IPS-20b (cell line): ENCODE measurements at regions not wholly inside any gene's neighbourhood (a gene's known extent, or its start where the extent isn't known, plus 50 kb on each side); places are given as distances from the start of the nearest gene placed in this dataset.

Experiments used
- H3K27ac ChIP-seq: one replicate; pipeline ENCODE4 v1.5.1; 2013; ENCODE audit warnings: low read length
- H3K27me3 ChIP-seq: 2 replicates; pipeline ENCODE4 v1.6.1; 2013; ENCODE audit warnings: mild to moderate bottlenecking, low read length, inconsistent platforms; ENCODE audit not compliant: insufficient read depth
- H3K36me3 ChIP-seq: 2 replicates; pipeline ENCODE4 v1.6.1; 2013; ENCODE audit warnings: low read depth, mild to moderate bottlenecking, inconsistent platforms, low read length, moderate library complexity; ENCODE audit not compliant: insufficient read depth
- H3K4me1 ChIP-seq: 2 replicates; pipeline ENCODE4 v1.6.1; 2013; ENCODE audit warnings: mild to moderate bottlenecking, control low read depth, inconsistent platforms, low read length, moderate library complexity; ENCODE audit not compliant: insufficient read depth
- H3K4me3 ChIP-seq: 2 replicates; pipeline ENCODE4 v1.5.1; 2013; ENCODE audit warnings: mild to moderate bottlenecking, low read length, inconsistent platforms
- H3K9ac ChIP-seq: 2 replicates; pipeline ENCODE4 v1.6.1; 2013; ENCODE audit warnings: low read depth, mild to moderate bottlenecking, inconsistent platforms, low read length, moderate library complexity
- H3K9me3 ChIP-seq: 2 replicates; pipeline ENCODE4 v1.6.1; 2013; ENCODE audit warnings: mild to moderate bottlenecking, low read depth, low read length, inconsistent platforms; ENCODE audit not compliant: insufficient read depth

DNA sequence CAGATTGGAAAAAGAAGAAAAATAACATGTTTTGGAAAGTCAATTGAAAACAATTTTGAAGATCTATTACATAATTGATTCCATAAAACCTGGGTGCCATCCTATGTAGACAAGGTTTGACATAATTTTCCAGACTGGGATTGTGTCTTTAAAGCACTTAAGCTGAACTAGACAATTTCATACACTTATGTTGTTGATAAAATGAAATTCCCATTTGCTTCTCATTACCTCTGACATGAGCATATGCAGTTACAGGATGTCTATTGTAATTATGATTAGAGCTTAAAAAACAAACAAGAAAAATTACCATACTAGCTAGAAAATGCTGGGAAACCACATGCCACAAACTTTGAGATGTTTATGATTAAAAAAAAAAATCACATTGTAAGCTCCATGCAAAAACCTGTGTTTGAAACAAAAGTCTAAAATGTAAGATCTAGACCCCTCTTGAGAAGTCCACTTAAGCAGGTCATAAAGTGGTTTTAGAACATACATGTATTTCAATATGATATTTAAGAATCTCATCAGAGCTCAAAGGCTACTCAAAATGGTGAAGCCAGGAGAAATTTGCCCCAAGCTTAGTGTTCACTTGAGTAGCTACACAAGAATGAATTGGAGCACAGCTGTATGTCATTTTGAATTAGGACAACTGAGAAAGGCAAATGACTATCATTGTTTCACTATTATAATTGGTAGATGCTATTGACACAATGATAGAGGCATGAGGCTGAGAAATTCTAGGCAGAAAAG is 181.1 kb upstream of the PABPC4L start:
- Histone ChIP-seq H3K9ac (no peak overlapping the region), H3K27me3 (no peaks in the 10 kb centered on the region), H3K36me3 (no peaks in the 10 kb centered on the region), H3K27ac (no peak overlapping the region), H3K4me1 (peaks cover 3% of the 10 kb centered on the region; the same call in 1 of the 2 replicates), H3K9me3 (no peaks in the 10 kb centered on the region), H3K4me3 (no peak overlapping the region)

DNA sequence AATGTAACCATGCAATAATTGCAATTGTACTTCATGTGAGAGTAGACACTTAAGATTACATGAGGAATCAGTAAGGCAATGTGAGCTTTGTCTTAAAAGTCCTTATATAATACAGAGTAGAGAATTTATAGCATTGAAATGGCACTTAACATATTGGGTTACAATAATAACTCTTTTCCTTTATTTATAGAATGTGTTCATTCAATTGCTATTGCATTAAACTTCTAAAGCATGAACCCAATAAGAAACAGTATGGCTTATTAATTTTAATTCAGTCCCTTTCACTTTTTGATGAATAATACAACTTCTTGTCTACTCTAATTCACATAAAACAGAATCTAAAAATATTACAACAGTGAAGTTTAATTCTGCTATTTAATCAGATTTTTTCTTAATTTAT is 174.2 kb upstream of the PABPC4L start:
- H3K27ac ChIP-seq = no peak overlapping the region
- no peaks in the 10 kb centered on the region for H3K9me3 ChIP-seq
- H3K4me1 ChIP-seq = no peaks in the 10 kb centered on the region
- no peak overlapping the region for H3K4me3 ChIP-seq
- H3K36me3 ChIP-seq = no peaks in the 10 kb centered on the region
- H3K27me3 ChIP-seq = no peaks in the 10 kb centered on the region
- no peak overlapping the region for H3K9ac ChIP-seq

DNA sequence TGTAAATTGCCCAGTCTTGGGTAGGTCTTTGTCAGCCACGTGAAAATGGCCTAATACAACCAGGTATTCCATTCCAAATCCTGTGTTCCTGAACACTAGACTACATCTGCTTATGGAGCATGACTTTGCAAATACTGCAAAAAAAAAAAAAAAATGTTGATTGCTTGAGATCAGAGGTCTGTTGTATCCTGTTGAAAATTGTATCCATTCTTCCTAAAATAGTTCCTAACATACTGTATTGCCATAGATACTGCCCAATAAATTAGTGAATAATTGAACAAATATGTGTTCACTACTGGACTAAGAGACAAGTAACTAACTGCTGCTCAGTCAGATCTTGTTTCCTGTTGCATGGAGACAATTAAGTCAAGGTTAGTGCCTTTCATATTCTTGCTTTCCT is 164.3 kb upstream of the PABPC4L start:
- no peak overlapping the region for H3K9ac ChIP-seq
- no peaks in the 10 kb centered on the region for H3K4me1 ChIP-seq
- H3K4me3 ChIP-seq = no peak overlapping the region
- no peaks in the 10 kb centered on the region for H3K9me3 ChIP-seq
- H3K27me3 ChIP-seq = no peaks in the 10 kb centered on the region
- no peak overlapping the region for H3K27ac ChIP-seq
- H3K36me3 ChIP-seq = no peaks in the 10 kb centered on the region

DNA sequence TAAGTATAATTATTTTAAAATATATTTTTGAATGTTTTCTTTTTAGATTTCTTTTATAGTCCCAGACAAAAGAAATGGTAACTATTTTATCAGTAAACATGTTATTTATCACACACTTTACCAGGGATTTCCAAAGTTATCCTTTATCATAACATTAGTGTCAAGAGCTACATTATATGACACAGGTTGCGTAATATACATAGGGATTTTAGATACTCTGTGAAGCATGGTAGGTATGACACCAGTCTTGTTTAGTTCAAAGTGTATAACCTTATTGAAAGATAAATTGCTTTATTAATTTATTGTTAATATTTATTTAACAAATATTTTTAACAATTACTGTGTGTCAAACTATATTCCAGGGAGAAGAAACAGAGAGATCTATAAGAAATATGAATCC is 163.3 kb upstream of the PABPC4L start:
- H3K36me3 ChIP-seq = no peaks in the 10 kb centered on the region
- H3K9me3 ChIP-seq = no peaks in the 10 kb centered on the region
- H3K27me3 ChIP-seq = no peaks in the 10 kb centered on the region
- H3K9ac ChIP-seq = no peak overlapping the region
- no peaks in the 10 kb centered on the region for H3K4me1 ChIP-seq
- H3K27ac ChIP-seq = no peak overlapping the region
- no peak overlapping the region for H3K4me3 ChIP-seq

DNA sequence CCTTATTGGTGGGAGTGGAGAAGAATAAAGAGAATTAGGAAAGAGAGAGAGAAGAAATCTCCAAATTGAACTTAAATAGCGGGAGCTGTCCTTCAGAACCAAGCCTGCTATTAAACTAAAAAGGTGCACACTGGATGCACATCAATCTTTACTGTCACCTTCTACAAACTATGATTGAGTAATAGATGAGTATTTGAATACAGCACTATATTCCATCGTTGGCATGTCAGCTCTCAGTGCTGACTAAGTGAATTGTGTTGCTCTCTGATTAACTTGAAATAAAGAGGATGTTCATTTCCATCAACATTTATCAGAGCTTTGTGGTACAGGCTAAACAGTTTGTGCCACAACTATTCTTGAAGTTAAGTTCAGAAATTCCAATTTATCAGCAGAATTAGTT is 143.7 kb upstream of the PABPC4L start:
- Histone ChIP-seq H3K9ac (no peak overlapping the region), H3K4me1 (no peaks in the 10 kb centered on the region), H3K27ac (no peak overlapping the region), H3K36me3 (no peaks in the 10 kb centered on the region), H3K9me3 (no peaks in the 10 kb centered on the region), H3K4me3 (no peak overlapping the region), H3K27me3 (no peaks in the 10 kb centered on the region)

DNA sequence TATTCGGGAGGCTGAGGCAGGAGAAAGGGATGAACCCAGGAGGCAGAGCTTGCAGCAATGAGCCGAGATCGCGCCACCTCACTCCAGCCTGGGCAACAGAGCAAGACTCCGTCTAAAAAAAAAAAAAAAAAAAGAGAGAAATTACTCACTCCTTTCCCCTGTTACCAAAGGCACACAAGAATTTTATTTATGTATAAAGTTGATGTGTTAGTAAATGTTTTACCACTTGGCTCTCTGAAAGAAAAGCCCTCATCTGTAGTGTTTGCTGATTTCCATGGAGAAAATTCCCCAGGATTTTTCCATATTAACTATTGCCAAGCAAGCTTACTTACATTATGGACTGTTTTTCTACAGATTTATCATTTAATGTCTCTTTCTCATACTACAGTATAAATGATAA is 142.1 kb upstream of the PABPC4L start:
- Histone ChIP-seq H3K4me1 (no peaks in the 10 kb centered on the region), H3K27ac (no peak overlapping the region), H3K9ac (no peak overlapping the region), H3K9me3 (no peaks in the 10 kb centered on the region), H3K27me3 (no peaks in the 10 kb centered on the region), H3K4me3 (no peak overlapping the region), H3K36me3 (no peaks in the 10 kb centered on the region)

DNA sequence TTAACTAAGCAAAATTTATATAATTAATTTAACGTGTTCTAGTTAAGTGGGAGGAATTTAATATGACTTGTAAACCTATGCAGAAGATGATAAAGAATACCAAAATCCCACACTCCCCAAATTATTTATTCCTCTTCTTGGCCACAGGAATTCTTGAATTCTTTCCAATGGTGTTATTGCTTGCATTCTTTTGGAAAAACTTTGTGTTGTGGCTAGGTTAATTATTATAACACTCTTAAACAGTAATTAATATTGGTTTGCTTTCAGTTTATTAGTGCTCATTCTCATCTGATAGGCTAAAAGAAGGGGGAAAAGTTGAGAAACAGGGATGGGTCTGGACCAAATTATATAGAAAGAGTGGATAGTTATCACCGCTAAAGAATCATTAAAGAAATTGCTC is 141.5 kb upstream of the PABPC4L start:
- Histone ChIP-seq H3K27me3 (no peaks in the 10 kb centered on the region), H3K9ac (no peak overlapping the region), H3K4me1 (no peaks in the 10 kb centered on the region), H3K9me3 (no peaks in the 10 kb centered on the region), H3K27ac (no peak overlapping the region), H3K36me3 (no peaks in the 10 kb centered on the region), H3K4me3 (no peak overlapping the region)

DNA sequence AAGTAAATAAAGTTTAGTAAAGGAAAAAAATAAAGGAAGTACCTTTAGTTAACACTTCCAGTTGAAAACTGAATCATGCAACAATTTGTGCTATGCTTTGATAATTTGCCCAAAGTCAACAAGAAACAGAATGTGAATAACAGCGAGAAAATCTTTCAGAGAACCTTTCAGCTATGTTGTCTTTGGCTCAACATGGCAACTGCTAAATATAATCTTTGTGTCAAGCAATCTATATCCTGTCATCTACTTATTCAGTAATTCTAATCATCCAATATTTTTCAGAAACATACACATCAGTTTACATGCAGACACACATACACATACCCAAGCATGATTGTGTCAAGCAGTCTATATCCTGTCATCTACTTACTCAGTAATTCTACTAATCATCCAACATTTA is 136.0 kb upstream of the PABPC4L start:
- no peaks in the 10 kb centered on the region for H3K9me3 ChIP-seq
- H3K4me1 ChIP-seq = no peaks in the 10 kb centered on the region
- H3K27ac ChIP-seq = no peak overlapping the region
- no peaks in the 10 kb centered on the region for H3K36me3 ChIP-seq
- H3K4me3 ChIP-seq = no peak overlapping the region
- H3K9ac ChIP-seq = no peak overlapping the region
- H3K27me3 ChIP-seq = no peaks in the 10 kb centered on the region

DNA sequence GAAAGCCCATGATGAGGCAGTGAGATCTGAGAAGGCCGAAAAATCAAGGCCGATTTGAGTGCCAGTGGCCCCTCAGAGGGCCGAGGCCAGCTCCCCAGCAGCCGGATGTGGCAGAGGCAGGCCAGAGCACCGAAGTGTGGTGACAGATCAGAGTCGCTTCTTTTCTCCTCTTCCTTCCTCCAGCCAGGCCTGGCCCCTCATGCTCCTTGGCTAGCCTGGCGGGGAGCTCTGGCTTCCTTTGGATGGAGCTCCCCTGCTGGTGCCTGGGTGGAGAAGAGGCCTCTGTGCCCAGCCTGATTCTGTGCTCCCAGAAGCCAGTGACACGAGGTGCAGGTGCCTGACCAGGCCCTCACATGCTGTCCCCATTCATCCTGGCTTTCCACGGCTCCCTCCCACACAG is 127.2 kb upstream of the PABPC4L start:
- no peaks in the 10 kb centered on the region for H3K9me3 ChIP-seq
- no peaks in the 10 kb centered on the region for H3K36me3 ChIP-seq
- H3K4me1 ChIP-seq = no peaks in the 10 kb centered on the region
- H3K4me3 ChIP-seq = no peak overlapping the region
- no peaks in the 10 kb centered on the region for H3K27me3 ChIP-seq
- no peak overlapping the region for H3K27ac ChIP-seq
- H3K9ac ChIP-seq = no peak overlapping the region

DNA sequence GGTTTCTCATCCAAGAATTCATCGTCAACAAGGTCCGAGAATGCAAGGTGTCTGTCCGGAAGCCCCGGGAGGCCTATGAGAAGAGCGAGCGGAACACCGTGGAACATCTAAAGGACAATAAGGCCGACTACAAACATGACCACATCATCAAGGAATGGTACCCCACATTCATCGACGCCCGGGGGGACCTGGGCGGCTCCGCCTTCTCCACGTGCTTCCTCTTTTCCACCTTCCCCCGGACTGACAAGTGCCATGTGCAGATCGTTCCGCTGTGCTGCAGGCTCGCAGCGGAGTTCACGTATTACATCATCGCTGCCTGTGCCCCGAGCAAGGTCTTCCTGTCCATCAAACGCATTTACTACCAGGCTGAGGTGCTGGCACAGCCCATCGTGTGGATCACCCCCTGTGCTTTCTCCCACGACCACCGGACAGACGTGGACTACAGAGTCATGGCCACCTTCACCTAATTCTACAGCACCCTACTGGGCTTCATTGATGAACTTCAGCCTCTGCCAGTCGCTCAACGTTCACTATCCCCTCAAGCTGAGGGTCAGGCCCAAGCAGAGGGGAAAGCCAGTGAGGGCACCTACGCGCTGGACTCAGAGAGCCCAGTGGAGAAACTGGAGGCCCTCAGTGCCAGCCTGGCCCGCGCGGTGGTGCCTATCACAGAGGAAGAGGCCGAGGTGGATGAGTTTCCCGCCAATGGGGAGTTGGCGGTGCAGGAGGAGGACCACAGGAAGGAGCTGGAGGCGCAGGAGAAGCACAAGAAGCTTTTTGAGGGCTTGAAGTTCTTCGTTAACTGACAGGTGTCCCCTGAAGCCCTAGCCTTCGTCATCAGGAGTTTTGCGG is 125.9 kb upstream of the PABPC4L start:
- Histone ChIP-seq H3K27ac (no peak overlapping the region), H3K27me3 (no peaks in the 10 kb centered on the region), H3K4me1 (no peaks in the 10 kb centered on the region), H3K9ac (no peak overlapping the region), H3K4me3 (no peak overlapping the region), H3K9me3 (no peaks in the 10 kb centered on the region), H3K36me3 (no peaks in the 10 kb centered on the region)

DNA sequence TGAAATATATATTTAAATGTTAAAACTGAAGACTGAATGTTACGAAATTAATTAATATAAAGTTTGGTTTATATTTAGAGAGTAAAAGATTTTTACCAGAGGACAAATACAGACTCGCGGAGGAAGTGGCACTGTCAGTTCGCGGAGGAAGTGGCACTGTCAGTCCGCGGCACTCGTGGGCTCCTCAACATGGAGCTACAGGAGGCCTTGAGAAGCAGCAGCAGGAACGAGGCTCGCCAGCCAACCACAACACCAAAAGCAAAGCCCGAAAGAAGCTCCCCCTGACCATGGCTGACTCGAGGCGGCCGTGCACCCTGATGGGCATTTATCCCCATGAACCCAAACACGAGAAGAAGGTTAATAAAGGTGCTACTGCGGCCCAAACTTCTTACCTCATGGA is 125.3 kb upstream of the PABPC4L start:
- no peak overlapping the region for H3K9ac ChIP-seq
- H3K9me3 ChIP-seq = no peaks in the 10 kb centered on the region
- H3K36me3 ChIP-seq = no peaks in the 10 kb centered on the region
- no peaks in the 10 kb centered on the region for H3K4me1 ChIP-seq
- no peaks in the 10 kb centered on the region for H3K27me3 ChIP-seq
- no peak overlapping the region for H3K27ac ChIP-seq
- H3K4me3 ChIP-seq = no peak overlapping the region

DNA sequence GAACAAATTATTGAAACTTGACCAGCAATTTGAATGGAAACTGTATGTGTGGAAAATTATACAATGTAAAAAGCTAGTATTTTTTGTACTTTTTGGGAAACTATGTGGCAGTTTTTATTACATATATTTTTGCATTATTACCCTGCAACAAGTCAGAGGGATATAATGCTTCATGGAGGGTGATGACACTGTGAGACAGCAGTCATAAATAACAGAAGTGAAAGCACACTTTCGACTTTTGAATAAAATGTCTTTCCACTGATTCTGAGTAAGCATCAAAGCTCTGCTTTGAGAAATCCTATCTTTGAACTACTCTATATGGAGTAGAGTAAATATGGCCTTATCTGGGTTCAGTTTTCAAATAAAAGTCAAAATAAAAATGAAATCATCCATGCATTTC is 122.6 kb upstream of the PABPC4L start:
- Histone ChIP-seq H3K27me3 (no peaks in the 10 kb centered on the region), H3K4me1 (no peaks in the 10 kb centered on the region), H3K9me3 (no peaks in the 10 kb centered on the region), H3K9ac (no peak overlapping the region), H3K27ac (no peak overlapping the region), H3K4me3 (no peak overlapping the region), H3K36me3 (no peaks in the 10 kb centered on the region)
